GM20000 (cell line): ENCODE measurements at regions not wholly inside any gene's neighbourhood (a gene's known extent, or its start where the extent isn't known, plus 50 kb on each side); places are given as distances from the start of the nearest gene placed in this dataset.

Experiments used
- DNase-seq: peaks from one replicate; pipeline ENCODE4 v3.0.0; 2012; ENCODE audit warnings: low spot score
- TF ChIP-seq, protein P1 (sequence below): IDR thresholded peaks from 2 replicates; pipeline ENCODE4 v1.5.1; 2012; ENCODE audit warnings: mild to moderate bottlenecking, control low read depth; ENCODE audit errors: extremely low read depth, missing control alignments

DNA sequence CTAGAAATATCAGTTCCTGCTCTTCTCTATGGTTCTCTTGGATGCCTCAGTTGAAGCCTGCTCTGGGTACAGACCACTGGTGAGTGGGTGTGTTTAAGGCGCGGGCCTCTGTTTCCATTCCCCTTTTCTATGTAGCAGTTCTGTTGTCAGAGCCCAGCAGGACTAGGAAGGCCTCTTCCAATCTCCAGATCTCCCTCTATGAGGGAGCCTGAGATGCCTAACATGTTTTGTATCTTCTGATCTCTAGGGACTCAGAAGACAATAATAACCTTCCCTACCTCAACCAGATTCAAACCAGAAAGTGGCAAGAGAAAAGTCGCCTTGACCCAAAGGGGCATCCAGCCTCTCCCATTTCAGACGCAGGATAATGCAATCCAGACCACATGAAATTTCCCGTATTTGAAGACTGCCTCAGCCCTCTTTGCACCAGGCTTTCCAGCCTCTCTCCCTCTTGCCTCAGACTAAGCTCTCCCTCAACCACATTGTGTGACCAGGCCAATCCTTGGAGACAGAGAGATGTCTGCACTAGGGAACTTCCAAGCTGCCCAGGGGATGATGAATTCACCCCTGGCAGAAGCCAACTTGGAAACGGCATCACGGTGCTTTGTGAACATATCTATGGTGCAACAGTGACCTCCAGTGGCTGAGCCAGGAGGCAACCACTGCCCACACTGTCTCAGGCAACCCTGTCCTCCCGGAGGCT, 150.1 kb upstream of the UBASH3B start:
- peak; percentile 59 for DNase-seq
- TF ChIP-seq, protein P1, sequence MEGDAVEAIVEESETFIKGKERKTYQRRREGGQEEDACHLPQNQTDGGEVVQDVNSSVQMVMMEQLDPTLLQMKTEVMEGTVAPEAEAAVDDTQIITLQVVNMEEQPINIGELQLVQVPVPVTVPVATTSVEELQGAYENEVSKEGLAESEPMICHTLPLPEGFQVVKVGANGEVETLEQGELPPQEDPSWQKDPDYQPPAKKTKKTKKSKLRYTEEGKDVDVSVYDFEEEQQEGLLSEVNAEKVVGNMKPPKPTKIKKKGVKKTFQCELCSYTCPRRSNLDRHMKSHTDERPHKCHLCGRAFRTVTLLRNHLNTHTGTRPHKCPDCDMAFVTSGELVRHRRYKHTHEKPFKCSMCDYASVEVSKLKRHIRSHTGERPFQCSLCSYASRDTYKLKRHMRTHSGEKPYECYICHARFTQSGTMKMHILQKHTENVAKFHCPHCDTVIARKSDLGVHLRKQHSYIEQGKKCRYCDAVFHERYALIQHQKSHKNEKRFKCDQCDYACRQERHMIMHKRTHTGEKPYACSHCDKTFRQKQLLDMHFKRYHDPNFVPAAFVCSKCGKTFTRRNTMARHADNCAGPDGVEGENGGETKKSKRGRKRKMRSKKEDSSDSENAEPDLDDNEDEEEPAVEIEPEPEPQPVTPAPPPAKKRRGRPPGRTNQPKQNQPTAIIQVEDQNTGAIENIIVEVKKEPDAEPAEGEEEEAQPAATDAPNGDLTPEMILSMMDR, result peak; percentile 62

GRCh38 chr11:122494221-122494620, 161.3 kb upstream of the UBASH3B start:
- TF ChIP-seq, protein P1, result no peak
- no peak for DNase-seq

DNA sequence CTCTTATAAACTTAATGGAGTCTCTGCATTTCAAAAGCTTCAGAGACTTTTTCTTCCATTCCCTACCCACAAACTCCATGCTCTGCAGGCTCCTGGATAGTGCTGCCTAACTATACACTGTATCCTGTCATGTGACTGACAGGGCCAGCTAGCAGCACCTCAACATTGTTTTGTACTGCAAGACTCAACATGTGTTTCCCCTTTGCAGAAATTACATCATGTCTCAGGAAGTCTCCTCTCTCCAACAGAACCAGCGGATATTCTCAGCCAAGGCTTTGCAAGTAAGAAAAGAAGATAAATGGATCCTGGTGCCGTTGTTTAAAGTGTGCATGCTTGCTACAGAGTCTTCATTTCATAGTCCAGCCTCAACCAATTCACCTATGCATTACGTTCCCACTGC, 164.0 kb upstream of the UBASH3B start:
- no peak for DNase-seq
- TF ChIP-seq, protein P1, result no peak

DNA sequence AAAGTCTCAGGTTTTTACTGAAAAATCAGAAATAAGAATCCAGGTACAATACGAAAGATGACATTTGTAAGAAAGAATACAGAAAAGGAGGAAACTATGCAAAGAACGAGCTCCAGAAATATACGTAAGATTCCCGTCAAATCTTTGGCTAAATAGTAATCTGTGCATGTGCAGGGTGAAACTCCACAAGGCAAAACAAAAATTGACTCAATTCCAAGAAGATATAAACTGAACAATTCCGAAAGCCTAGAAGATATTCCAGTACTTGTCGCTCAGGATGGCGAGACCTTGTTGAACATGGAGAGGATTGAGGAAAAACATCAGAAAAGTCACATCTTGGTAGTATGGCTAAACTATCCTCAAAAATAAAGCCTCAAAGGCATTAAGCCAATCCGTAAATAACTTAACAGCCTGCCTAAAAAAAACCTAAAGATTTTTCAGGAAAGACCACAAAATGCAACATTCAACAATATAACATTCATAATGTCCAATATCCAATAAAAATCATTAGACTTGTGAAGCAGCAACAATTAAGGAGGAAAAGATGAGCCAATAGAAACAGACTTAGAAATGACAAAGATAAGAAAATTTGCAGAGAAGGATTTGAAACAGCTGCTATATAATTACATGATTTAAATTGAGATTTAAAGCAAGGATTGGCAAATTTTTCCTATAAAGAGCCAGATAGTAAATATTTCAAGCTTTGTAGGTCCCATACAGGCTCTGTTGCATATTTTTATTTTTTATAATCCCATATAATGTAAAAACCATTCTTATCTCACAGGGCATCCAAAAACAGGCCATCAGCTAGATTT, 166.4 kb upstream of the UBASH3B start:
- no peak for DNase-seq
- TF ChIP-seq, protein P1, result no peak

- no peak for DNase-seq
- TF ChIP-seq, protein P1, result no peak
These were observed 167.9 kb upstream of the UBASH3B start for GRCh38 chr11:122487669-122488068.

DNA sequence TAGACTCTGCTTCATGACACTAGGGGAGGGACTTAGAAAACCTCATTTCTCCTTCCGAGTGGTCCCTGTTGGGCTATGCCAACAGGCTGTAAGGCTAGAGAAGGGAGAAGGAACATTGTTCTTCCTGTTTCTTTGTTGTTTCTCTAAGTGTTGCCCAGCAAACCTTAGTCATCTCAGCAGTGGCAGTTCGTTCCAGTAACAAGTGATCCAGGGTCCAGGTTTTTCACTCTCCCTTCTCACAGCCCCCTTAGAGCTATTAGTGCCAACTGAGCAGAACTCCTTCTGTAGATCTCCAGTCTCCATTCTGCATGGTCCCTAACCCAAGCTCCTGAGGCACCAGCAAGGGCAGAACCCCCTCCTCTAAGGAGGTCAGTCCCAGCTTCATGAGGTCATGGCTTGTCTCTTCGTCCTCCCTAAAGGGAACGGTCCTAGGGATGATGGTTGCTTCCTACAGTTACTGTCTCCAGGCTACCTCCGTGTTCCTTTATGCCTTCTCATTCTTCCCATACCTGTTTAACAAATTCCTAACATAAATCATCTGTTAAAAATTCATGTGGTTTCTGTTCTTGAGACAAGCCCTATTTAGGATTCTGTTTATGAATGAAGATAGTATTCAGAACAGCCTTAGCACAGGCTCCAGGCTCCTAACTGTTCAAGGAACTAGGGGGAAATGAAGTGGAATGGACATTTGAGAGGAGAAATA, 168.6 kb upstream of the UBASH3B start:
- no peak for DNase-seq

More for the DNA sequence above, 168.6 kb upstream of the UBASH3B start:
- TF ChIP-seq, protein P1, result no peak
